ENCODE measurements at regions not wholly inside any gene's neighbourhood (a gene's known extent, or its start where the extent isn't known, plus 50 kb on each side); places are given as distances from the start of the nearest gene placed in this dataset.

DNA sequence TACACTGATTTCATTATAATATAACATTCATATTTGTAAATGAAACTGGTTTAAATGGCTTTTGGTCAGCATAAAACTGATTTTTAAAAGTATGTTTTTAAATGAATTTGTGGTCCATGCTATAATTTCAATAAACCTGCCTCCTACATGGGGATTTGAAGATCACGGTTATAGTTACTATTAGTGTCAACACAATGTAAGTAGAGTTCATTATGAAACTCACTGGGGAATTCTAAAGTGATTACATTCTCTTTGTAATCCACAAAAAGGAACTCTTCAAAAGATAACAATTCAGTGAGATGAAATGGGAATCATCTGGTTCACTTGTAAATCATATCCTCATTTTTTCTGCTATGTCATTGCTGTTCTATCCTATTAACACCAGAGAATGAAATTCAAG, 204.5 kb upstream of the G2E3 start:
- TF ChIP-seq, protein P1, sequence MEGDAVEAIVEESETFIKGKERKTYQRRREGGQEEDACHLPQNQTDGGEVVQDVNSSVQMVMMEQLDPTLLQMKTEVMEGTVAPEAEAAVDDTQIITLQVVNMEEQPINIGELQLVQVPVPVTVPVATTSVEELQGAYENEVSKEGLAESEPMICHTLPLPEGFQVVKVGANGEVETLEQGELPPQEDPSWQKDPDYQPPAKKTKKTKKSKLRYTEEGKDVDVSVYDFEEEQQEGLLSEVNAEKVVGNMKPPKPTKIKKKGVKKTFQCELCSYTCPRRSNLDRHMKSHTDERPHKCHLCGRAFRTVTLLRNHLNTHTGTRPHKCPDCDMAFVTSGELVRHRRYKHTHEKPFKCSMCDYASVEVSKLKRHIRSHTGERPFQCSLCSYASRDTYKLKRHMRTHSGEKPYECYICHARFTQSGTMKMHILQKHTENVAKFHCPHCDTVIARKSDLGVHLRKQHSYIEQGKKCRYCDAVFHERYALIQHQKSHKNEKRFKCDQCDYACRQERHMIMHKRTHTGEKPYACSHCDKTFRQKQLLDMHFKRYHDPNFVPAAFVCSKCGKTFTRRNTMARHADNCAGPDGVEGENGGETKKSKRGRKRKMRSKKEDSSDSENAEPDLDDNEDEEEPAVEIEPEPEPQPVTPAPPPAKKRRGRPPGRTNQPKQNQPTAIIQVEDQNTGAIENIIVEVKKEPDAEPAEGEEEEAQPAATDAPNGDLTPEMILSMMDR (conservative IDR thresholded peaks at IDR 0.05; ENCODE audit: low read depth, low read length): no peak
- no peak for TF ChIP-seq EZH2 (IDR thresholded peaks at IDR 0.05; ENCODE audit: borderline replicate concordance, low read depth, low read length, poor library complexity, severe bottlenecking)
